ENCODE measurements at regions not wholly inside any gene's neighbourhood (a gene's known extent, or its start where the extent isn't known, plus 50 kb on each side); places are given as distances from the start of the nearest gene placed in this dataset.

DNA sequence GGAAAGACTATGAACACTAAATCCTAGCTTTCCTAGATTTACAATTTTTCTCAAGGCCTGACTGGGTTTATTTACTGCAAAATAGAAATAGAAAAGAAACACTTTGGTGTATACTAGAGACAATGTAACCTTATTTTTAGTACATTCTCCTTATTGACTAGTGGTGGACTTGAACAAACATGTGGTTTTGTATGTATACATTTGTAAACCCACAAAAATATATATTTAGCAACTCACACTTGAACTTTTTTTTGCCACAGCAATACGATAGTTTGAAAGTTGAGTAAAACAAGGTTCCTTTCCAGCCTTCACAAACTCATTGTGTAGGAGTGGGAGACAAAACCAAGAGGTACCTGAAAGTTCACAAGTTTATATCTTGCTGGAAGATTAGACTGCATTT lies 1633.4 kb upstream of the LRRTM1 start:
- TF ChIP-seq ZNF2 (tag by site-specific recombination; IDR thresholded peaks at IDR 0.05) (no peak), ZBTB7A (tag by site-specific recombination; IDR thresholded peaks at IDR 0.05; ENCODE audit: low read depth) (no peak), GLI4 (tag by site-specific recombination; IDR thresholded peaks at IDR 0.05) (no peak), MYNN (tag by site-specific recombination; IDR thresholded peaks at IDR 0.05; ENCODE audit: borderline replicate concordance) (no peak), ZNF416 (tag by site-specific recombination; IDR thresholded peaks at IDR 0.05) (no peak), ZSCAN16 (tag by site-specific recombination; IDR thresholded peaks at IDR 0.05) (no peak)
- TF ChIP-seq, protein P1, sequence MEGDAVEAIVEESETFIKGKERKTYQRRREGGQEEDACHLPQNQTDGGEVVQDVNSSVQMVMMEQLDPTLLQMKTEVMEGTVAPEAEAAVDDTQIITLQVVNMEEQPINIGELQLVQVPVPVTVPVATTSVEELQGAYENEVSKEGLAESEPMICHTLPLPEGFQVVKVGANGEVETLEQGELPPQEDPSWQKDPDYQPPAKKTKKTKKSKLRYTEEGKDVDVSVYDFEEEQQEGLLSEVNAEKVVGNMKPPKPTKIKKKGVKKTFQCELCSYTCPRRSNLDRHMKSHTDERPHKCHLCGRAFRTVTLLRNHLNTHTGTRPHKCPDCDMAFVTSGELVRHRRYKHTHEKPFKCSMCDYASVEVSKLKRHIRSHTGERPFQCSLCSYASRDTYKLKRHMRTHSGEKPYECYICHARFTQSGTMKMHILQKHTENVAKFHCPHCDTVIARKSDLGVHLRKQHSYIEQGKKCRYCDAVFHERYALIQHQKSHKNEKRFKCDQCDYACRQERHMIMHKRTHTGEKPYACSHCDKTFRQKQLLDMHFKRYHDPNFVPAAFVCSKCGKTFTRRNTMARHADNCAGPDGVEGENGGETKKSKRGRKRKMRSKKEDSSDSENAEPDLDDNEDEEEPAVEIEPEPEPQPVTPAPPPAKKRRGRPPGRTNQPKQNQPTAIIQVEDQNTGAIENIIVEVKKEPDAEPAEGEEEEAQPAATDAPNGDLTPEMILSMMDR (tag by site-specific recombination; IDR thresholded peaks at IDR 0.05) = no peak
- TF ChIP-seq, protein P2, sequence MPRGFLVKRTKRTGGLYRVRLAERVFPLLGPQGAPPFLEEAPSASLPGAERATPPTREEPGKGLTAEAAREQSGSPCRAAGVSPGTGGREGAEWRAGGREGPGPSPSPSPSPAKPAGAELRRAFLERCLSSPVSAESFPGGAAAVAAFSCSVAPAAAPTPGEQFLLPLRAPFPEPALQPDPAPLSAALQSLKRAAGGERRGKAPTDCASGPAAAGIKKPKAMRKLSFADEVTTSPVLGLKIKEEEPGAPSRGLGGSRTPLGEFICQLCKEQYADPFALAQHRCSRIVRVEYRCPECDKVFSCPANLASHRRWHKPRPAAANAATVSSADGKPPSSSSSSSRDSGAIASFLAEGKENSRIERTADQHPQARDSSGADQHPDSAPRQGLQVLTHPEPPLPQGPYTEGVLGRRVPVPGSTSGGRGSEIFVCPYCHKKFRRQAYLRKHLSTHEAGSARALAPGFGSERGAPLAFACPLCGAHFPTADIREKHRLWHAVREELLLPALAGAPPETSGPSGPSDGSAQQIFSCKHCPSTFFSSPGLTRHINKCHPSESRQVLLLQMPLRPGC (tag by site-specific recombination; IDR thresholded peaks at IDR 0.05) = no peak
- TF ChIP-seq, protein P3, sequence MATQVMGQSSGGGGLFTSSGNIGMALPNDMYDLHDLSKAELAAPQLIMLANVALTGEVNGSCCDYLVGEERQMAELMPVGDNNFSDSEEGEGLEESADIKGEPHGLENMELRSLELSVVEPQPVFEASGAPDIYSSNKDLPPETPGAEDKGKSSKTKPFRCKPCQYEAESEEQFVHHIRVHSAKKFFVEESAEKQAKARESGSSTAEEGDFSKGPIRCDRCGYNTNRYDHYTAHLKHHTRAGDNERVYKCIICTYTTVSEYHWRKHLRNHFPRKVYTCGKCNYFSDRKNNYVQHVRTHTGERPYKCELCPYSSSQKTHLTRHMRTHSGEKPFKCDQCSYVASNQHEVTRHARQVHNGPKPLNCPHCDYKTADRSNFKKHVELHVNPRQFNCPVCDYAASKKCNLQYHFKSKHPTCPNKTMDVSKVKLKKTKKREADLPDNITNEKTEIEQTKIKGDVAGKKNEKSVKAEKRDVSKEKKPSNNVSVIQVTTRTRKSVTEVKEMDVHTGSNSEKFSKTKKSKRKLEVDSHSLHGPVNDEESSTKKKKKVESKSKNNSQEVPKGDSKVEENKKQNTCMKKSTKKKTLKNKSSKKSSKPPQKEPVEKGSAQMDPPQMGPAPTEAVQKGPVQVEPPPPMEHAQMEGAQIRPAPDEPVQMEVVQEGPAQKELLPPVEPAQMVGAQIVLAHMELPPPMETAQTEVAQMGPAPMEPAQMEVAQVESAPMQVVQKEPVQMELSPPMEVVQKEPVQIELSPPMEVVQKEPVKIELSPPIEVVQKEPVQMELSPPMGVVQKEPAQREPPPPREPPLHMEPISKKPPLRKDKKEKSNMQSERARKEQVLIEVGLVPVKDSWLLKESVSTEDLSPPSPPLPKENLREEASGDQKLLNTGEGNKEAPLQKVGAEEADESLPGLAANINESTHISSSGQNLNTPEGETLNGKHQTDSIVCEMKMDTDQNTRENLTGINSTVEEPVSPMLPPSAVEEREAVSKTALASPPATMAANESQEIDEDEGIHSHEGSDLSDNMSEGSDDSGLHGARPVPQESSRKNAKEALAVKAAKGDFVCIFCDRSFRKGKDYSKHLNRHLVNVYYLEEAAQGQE (tag by site-specific recombination; IDR thresholded peaks at IDR 0.05) = no peak

Data from HEK293 (cell line).